Testis (tissue), 2 donors: ENCODE measurements at regions not wholly inside any gene's neighbourhood (a gene's known extent, or its start where the extent isn't known, plus 50 kb on each side); places are given as distances from the start of the nearest gene placed in this dataset.

Experiments used
- DNase-seq: peaks from one replicate; pipeline ENCODE4 v3.0.0-alpha.2; 2019
- H3K27ac ChIP-seq, 2 donors: fragments of 200-600 bp; sonication (generic); one replicate each; pipeline ENCODE4 v1.5.1; 2019
- H3K27me3 ChIP-seq: fragments of 200-600 bp; sonication (generic); one replicate; pipeline ENCODE4 v1.5.1; 2019
- H3K36me3 ChIP-seq: fragments of 200-600 bp; sonication (generic); one replicate; pipeline ENCODE4 v1.5.1; 2017; ENCODE audit warnings: low read depth; ENCODE audit errors: missing control alignments
- H3K4me1 ChIP-seq: fragments of 200-600 bp; sonication (generic); one replicate; pipeline ENCODE4 v1.5.1; 2019
- H3K4me3 ChIP-seq, 2 donors: fragments of 200-600 bp; sonication (generic); one replicate each; pipeline ENCODE4 v1.5.1; 2017 to 2019
- H3K9me3 ChIP-seq: fragments of 200-600 bp; sonication (generic); one replicate; pipeline ENCODE4 v1.5.1; 2017
- POLR2A ChIP-seq: fragments of 450-650 bp; IDR thresholded peaks from one replicate; pipeline ENCODE4 v1.6.1; 2017; ENCODE audit warnings: antibody characterized with exemption, mild to moderate bottlenecking, moderate library complexity
- whole genome bisulfite sequencing, 2 donors: methylation state at CpG; one replicate each; pipeline ENCODE4 v1.1.5; 2018; 5-methylcytosine and 5-hydroxymethylcytosine counted together
- intact Hi-C: fragments of 100-400 bp; cut with DNase I; formaldehyde crosslinking; loops from one replicate; pipeline ENCODE4 v1.15.1; 2023; ENCODE audit warnings: low total_unique reads
- TF ChIP-seq, protein P1 (sequence below), 3 experiments: fragments of 450-650 bp in 2 of 3; fragments of 200-600 bp in 1 of 3; sonication (generic) in 1 of 3; IDR thresholded peaks; one replicate each; pipeline ENCODE4 v1.5.1; 2016 to 2019; ENCODE audit warnings: antibody characterized with exemption in 3 of 3, mild to moderate bottlenecking in 2 of 3, moderate library complexity in 1 of 3

GRCh38 chr22:47543447-47543846 lies 781.0 kb downstream of the TBC1D22A start:
- intact Hi-C loops, result no loop called here
- no peaks in the 10 kb centered on the region for H3K4me1 ChIP-seq
- TF ChIP-seq POLR2A, result no peak
- TF ChIP-seq, protein P1, sequence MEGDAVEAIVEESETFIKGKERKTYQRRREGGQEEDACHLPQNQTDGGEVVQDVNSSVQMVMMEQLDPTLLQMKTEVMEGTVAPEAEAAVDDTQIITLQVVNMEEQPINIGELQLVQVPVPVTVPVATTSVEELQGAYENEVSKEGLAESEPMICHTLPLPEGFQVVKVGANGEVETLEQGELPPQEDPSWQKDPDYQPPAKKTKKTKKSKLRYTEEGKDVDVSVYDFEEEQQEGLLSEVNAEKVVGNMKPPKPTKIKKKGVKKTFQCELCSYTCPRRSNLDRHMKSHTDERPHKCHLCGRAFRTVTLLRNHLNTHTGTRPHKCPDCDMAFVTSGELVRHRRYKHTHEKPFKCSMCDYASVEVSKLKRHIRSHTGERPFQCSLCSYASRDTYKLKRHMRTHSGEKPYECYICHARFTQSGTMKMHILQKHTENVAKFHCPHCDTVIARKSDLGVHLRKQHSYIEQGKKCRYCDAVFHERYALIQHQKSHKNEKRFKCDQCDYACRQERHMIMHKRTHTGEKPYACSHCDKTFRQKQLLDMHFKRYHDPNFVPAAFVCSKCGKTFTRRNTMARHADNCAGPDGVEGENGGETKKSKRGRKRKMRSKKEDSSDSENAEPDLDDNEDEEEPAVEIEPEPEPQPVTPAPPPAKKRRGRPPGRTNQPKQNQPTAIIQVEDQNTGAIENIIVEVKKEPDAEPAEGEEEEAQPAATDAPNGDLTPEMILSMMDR (IDR thresholded peaks at IDR 0.05), result no peak
- no peaks in the 10 kb centered on the region for H3K36me3 ChIP-seq
- no peak overlapping the region for H3K27ac ChIP-seq
- H3K4me3 ChIP-seq, result no peak overlapping the region
- no peaks in the 10 kb centered on the region for H3K27me3 ChIP-seq
- DNase-seq, result no peak
- H3K9me3 ChIP-seq, result no peaks in the 10 kb centered on the region
- WGBS, 2 donors, result 95% methylated on average over 9 of the region's 9 CpGs

DNA sequence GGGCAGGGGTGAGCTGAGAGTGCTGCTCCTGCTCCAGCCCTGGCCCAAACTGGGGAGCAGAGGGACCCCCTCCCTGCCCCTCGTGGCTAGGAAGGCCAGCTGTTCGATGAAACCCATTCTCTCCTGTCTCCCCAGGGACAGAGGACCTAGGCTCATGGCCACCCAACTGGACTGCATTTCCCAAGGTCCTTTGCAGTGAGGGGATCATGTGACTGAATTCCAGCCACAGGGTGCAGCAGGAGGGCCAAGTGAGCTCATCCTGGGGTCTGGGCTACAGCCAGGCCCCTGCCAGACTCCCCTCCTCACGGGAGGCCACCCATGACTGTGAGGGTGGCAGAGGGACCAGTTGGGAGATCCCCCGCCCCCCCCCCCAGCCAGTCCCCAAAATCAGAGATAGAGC lies 777.6 kb downstream of the TBC1D22A start:
- Histone ChIP-seq H3K36me3 (no peaks in the 10 kb centered on the region), H3K4me3 (no peak overlapping the region), H3K27me3 (no peaks in the 10 kb centered on the region), H3K9me3 (no peaks in the 10 kb centered on the region), H3K27ac (no peak overlapping the region), H3K4me1 (no peaks in the 10 kb centered on the region)
- TF ChIP-seq POLR2A, result no peak
- TF ChIP-seq, protein P1 (IDR thresholded peaks at IDR 0.05), result no peak
- intact Hi-C loops, result no loop called here
- DNase-seq, result no peak
- 82% methylated on average over 4 of the region's 4 CpGs; no CpG with 5 or more reads in 1 of the 2 donors for WGBS, 2 donors

- DNase-seq, result no peak
- no peaks in the 10 kb centered on the region for H3K36me3 ChIP-seq
- intact Hi-C loops, result no loop called here
- H3K27me3 ChIP-seq, result no peaks in the 10 kb centered on the region
- no peak overlapping the region for H3K4me3 ChIP-seq
- H3K27ac ChIP-seq, result no peak overlapping the region
- H3K4me1 ChIP-seq, result peaks cover under 1% of the 10 kb centered on the region
- WGBS, 2 donors, result 94 to 97% methylated on average over 12 of the region's 12 CpGs
- no peaks in the 10 kb centered on the region for H3K9me3 ChIP-seq
- TF ChIP-seq, protein P1 (IDR thresholded peaks at IDR 0.05), result no peak
- no peak for TF ChIP-seq POLR2A
These were observed 776.9 kb downstream of the TBC1D22A start for GRCh38 chr22:47539374-47539773.

DNA sequence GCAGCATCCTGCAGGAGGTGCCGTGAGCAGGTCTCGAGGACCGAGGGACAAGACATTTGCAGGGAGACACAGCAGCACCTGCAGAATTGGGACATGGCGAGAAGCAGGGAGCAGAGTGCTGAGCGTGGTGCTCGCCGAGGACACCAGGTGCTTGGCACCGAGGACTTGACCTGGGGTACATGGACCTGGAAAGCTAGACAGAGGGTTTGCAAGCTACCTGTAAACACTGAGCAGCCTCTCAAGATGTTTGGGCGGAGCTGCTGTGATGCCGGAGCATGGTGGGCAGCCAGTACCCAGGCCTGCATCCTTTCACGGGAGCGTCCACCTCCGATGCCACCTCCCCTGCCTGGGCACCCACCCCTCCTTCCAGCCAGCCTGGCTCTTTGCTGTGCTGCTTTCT lies 773.2 kb downstream of the TBC1D22A start:
- 88 to 95% methylated on average over 13 of the region's 13 CpGs for WGBS, 2 donors
- DNase-seq, result no peak
- H3K4me3 ChIP-seq, result no peak overlapping the region
- H3K36me3 ChIP-seq, result no peaks in the 10 kb centered on the region
- no peak overlapping the region for H3K27ac ChIP-seq
- H3K9me3 ChIP-seq, result no peaks in the 10 kb centered on the region
- TF ChIP-seq, protein P1 (IDR thresholded peaks at IDR 0.05), result no peak
- TF ChIP-seq POLR2A, result no peak
- no peaks in the 10 kb centered on the region for H3K27me3 ChIP-seq
- intact Hi-C loops, result no loop called here
- H3K4me1 ChIP-seq, result peaks cover 6% of the 10 kb centered on the region

DNA sequence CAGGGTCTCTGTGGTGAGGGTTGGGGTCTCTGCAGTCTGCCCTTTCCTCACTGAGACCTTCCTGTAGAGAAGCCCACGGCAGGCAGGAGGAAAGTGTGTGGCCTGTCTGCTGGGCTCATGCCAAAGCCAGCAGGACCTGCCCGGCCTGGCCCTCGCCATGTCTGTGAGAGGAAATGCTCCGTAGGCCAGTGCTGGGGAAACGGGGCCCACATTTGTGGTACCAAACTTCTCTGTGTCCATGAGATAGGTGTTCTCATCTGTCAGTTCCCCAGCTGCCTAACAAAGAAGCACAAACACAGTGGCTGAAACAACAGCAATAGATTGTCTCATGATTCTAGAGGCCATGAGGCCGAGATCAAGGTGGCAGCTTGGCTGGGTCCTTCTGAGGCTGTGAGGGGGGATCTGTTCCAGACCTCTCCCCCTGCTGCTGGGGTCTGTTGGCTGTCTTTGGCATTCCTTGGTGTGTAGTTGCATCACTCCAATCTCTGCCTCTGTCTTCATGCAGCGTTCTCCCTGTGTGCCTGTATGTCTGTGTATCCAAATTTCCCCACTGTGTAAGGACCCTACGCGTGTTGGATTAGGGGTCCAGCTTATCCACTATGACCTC lies 772.5 kb downstream of the TBC1D22A start:
- Histone ChIP-seq H3K4me1 (peaks cover 6% of the 10 kb centered on the region), H3K27ac (peak overlapping the region in 1 of 2 donors; percentile 53)

More for the DNA sequence above, 772.5 kb downstream of the TBC1D22A start:
- no peak for DNase-seq
- intact Hi-C loops, result no loop called here
- WGBS, 2 donors, result 70 to 75% methylated on average over 9 of the region's 9 CpGs
- TF ChIP-seq, protein P1 (IDR thresholded peaks at IDR 0.05), result no peak
- TF ChIP-seq POLR2A, result no peak
- no peaks in the 10 kb centered on the region for H3K27me3 ChIP-seq
- no peaks in the 10 kb centered on the region for H3K9me3 ChIP-seq
- H3K4me3 ChIP-seq, result no peak overlapping the region
- no peaks in the 10 kb centered on the region for H3K36me3 ChIP-seq
